HG02759 (cell line): ENCODE measurements at regions not wholly inside any gene's neighbourhood (a gene's known extent, or its start where the extent isn't known, plus 50 kb on each side); places are given as distances from the start of the nearest gene placed in this dataset.

Source experiments
- ATAC-seq: cut with Tn5 transposase; IDR thresholded peaks from one replicate; pipeline ENCODE4 v1.9.1; 2021; ENCODE audit warnings: mild to moderate bottlenecking, moderate library complexity; ENCODE audit not compliant: unreplicated experiment

- ATAC-seq: no peak
Observed at GRCh38 chr21:16532840-16533239, 803.1 kb downstream of the USP25 start.

- ATAC-seq: no peak
Observed at GRCh38 chr21:16533692-16534407, 804.1 kb downstream of the USP25 start.

- no peak for ATAC-seq
Observed at GRCh38 chr21:16534408-16535101, 804.8 kb downstream of the USP25 start.

GRCh38 chr21:16535102-16535422, 805.3 kb downstream of the USP25 start:
- ATAC-seq: no peak

- no peak for ATAC-seq
Observed at GRCh38 chr21:16535626-16536025, 805.8 kb downstream of the USP25 start.

GRCh38 chr21:16536140-16536539, 806.4 kb downstream of the USP25 start:
- no peak for ATAC-seq

- ATAC-seq: no peak
Observed at GRCh38 chr21:16536643-16537434, 807.1 kb downstream of the USP25 start.

GRCh38 chr21:16537501-16537900, 807.7 kb downstream of the USP25 start:
- ATAC-seq: no peak

- no peak for ATAC-seq
Observed at GRCh38 chr21:16538405-16538804, 808.6 kb downstream of the USP25 start.

- no peak for ATAC-seq
Observed at GRCh38 chr21:16538936-16539440, 809.2 kb downstream of the USP25 start.

GRCh38 chr21:16540966-16541727, 811.4 kb downstream of the USP25 start:
- no peak for ATAC-seq

- ATAC-seq: no peak
Observed at GRCh38 chr21:16550118-16550517, 820.3 kb downstream of the USP25 start.

GRCh38 chr21:16550917-16551741, 821.3 kb downstream of the USP25 start:
- no peak for ATAC-seq

GRCh38 chr21:16552880-16553279, 823.1 kb downstream of the USP25 start:
- no peak for ATAC-seq

GRCh38 chr21:16554503-16554902, 824.7 kb downstream of the USP25 start:
- ATAC-seq: no peak

- ATAC-seq: no peak
Observed at GRCh38 chr21:16563116-16563515, 833.3 kb downstream of the USP25 start.

- ATAC-seq: no peak
Observed at GRCh38 chr21:16563795-16564194, 834.0 kb downstream of the USP25 start.

GRCh38 chr21:16568244-16568643, 838.5 kb downstream of the USP25 start:
- no peak for ATAC-seq

GRCh38 chr21:16568661-16569060, 838.9 kb downstream of the USP25 start:
- no peak for ATAC-seq

- ATAC-seq: no peak
Observed at GRCh38 chr21:16569679-16570078, 839.9 kb downstream of the USP25 start.
